ENCODE measurements at regions not wholly inside any gene's neighbourhood (a gene's known extent, or its start where the extent isn't known, plus 50 kb on each side); places are given as distances from the start of the nearest gene placed in this dataset.

DNA sequence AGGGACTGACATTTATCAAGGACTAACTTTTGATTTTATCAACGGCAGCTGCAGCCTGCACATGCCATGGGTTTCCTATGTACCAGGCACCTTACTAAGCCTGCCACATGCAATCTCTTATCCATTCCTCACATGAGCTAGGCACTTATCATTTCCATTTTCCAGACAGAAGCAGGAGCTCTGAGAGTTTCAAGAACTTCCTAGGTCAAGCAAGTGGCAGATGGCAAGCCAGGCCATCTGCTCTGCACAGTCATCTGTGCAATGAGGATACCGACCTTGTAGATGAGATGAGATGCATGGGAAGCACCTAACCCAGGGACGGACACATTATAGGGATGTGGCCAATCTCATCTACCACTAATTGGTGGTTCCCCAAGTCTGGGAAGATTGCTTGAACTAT, 339.4 kb upstream of the USP24 start:
- no peak overlapping the region for H2BK120ac ChIP-seq (ENCODE audit: low read depth, low read length, poor library complexity, severe bottlenecking)
- TF ChIP-seq, protein P1, sequence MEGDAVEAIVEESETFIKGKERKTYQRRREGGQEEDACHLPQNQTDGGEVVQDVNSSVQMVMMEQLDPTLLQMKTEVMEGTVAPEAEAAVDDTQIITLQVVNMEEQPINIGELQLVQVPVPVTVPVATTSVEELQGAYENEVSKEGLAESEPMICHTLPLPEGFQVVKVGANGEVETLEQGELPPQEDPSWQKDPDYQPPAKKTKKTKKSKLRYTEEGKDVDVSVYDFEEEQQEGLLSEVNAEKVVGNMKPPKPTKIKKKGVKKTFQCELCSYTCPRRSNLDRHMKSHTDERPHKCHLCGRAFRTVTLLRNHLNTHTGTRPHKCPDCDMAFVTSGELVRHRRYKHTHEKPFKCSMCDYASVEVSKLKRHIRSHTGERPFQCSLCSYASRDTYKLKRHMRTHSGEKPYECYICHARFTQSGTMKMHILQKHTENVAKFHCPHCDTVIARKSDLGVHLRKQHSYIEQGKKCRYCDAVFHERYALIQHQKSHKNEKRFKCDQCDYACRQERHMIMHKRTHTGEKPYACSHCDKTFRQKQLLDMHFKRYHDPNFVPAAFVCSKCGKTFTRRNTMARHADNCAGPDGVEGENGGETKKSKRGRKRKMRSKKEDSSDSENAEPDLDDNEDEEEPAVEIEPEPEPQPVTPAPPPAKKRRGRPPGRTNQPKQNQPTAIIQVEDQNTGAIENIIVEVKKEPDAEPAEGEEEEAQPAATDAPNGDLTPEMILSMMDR (conservative IDR thresholded peaks at IDR 0.05), result no peak
- H3K9ac ChIP-seq (ENCODE audit: extremely low read depth, insufficient read length, low read length), result no peak overlapping the region
- H3K4me1 Mint-ChIP-seq, result no peaks in the 10 kb centered on the region
- no peak overlapping the region for H2AFZ ChIP-seq (ENCODE audit: low read length)
- no peaks in the 10 kb centered on the region for H3K79me2 ChIP-seq (ENCODE audit: insufficient read depth, low read length)
- no peak overlapping the region for H3K56ac ChIP-seq (ENCODE audit: insufficient read length, low read depth, low read length)
- H2BK20ac ChIP-seq (ENCODE audit: low read depth, low read length, poor library complexity, severe bottlenecking), result no peak overlapping the region
- no peak overlapping the region for H3K23ac ChIP-seq (ENCODE audit: insufficient read length, low read depth, low read length)
- no peak overlapping the region for H3K4ac ChIP-seq (ENCODE audit: low read depth, low read length)
- H3T11ph ChIP-seq (ENCODE audit: low read length), result no peak overlapping the region
- DNase-seq, result no peak
- H3K27me3 ChIP-seq (ENCODE audit: insufficient read depth, low read length), result no peaks in the 10 kb centered on the region
- no peak overlapping the region for H3K18ac ChIP-seq (ENCODE audit: insufficient read length, low read depth, low read length)
- H3K23me2 ChIP-seq (ENCODE audit: insufficient read length, low read depth, low read length, poor library complexity, severe bottlenecking), result no peaks in the 10 kb centered on the region
- H3K36me3 Mint-ChIP-seq (ENCODE audit: insufficient read depth in 1 of 3, low read depth in 3 of 3), result no peaks in the 10 kb centered on the region
- no peak overlapping the region for H2AK5ac ChIP-seq (ENCODE audit: insufficient read length, low read length)
- H3K14ac ChIP-seq (ENCODE audit: insufficient read depth, low read length), result no peak overlapping the region
- H3K4me1 ChIP-seq (ENCODE audit: insufficient read depth, low read length), result no peaks in the 10 kb centered on the region
- no peak overlapping the region for H2BK15ac ChIP-seq (ENCODE audit: low read depth, low read length)
- H3K27ac ChIP-seq (ENCODE audit: insufficient read length, low read depth, low read length), result no peak overlapping the region
- no CpG with 5 or more reads among the region's 3 CpGs for WGBS (ENCODE audit: extremely low coverage, insufficient read length, low lambda C conversion rate)
- no peak overlapping the region for H4K91ac ChIP-seq (ENCODE audit: insufficient read length, low read depth, low read length)
- H2BK12ac ChIP-seq (ENCODE audit: insufficient read length, low read depth, low read length), result no peak overlapping the region
- H3K4me2 ChIP-seq (ENCODE audit: insufficient read depth, insufficient read length, low read length), result no peak overlapping the region
- no peak overlapping the region for H4K5ac ChIP-seq (ENCODE audit: insufficient read length, low read depth, low read length)
- peaks cover 4% of the 10 kb centered on the region for H3K27me3 Mint-ChIP-seq (ENCODE audit: low read depth)
- H4K20me1 ChIP-seq (ENCODE audit: control insufficient read depth, insufficient read depth, insufficient read length), result no peaks in the 10 kb centered on the region
- H3K27ac Mint-ChIP-seq, result no peak overlapping the region
- no peaks in the 10 kb centered on the region for H3K9me3 ChIP-seq (ENCODE audit: control insufficient read depth, low read depth, low read length)
- H3K9me3 Mint-ChIP-seq, result 0 out of 5 replicates have a peak, but pooled peaks cover 0 to 2% of the 10 kb centered on the region in 2 experiments
- H4K8ac ChIP-seq (replicated peaks; ENCODE audit: insufficient read length, low read depth, low read length), result no peak overlapping the region
- H2BK5ac ChIP-seq (ENCODE audit: insufficient read length, low read length), result no peak overlapping the region
- no peaks in the 10 kb centered on the region for H3K79me1 ChIP-seq (ENCODE audit: insufficient read depth, low read depth, low read length, poor library complexity, severe bottlenecking)
- H3K4me3 Mint-ChIP-seq, result no peak overlapping the region

Measured in H9 (cell line).